ENCODE measurements at regions not wholly inside any gene's neighbourhood (a gene's known extent, or its start where the extent isn't known, plus 50 kb on each side); places are given as distances from the start of the nearest gene placed in this dataset.

- Histone ChIP-seq H3K36me3 (ENCODE audit: control insufficient read depth in 2 of 2, extremely low read depth in 1 of 2, insufficient read depth in 2 of 2, low read length in 2 of 2) (no peaks in the 10 kb centered on the region), H2AFZ (ENCODE audit: control insufficient read depth, low read length) (no peak overlapping the region), H3K4me1 (ENCODE audit: control insufficient read depth, extremely low read depth, insufficient read depth, low read length) (no peaks in the 10 kb centered on the region), H4K20me1 (ENCODE audit: control insufficient read depth, extremely low read depth, insufficient read depth, low read length) (no peaks in the 10 kb centered on the region), H3K9me1 (ENCODE audit: control insufficient read depth, extremely low read depth, insufficient read depth, low read length) (no peaks in the 10 kb centered on the region), H3K27ac (ENCODE audit: control insufficient read depth, insufficient read depth, low read length) (no peak overlapping the region), H3K9ac (ENCODE audit: control insufficient read depth, extremely low read depth, insufficient read depth, low read length) (no peak overlapping the region), H3K9me3 (ENCODE audit: control insufficient read depth, low read depth, low read length) (no peaks in the 10 kb centered on the region), H3K4me2 (ENCODE audit: control insufficient read depth, extremely low read depth, insufficient read depth, low read depth, low read length) (no peak overlapping the region), H3K27me3 (ENCODE audit: control insufficient read depth, extremely low read depth, insufficient read depth, low read length) (no peaks in the 10 kb centered on the region), H3K4me3 (ENCODE audit: control insufficient read depth in 2 of 3, extremely low read depth in 1 of 3, insufficient read depth in 2 of 3, low read depth in 1 of 3, low read length in 3 of 3) (no peak overlapping the region), H3K79me2 (ENCODE audit: control insufficient read depth, insufficient read depth, low read length) (no peaks in the 10 kb centered on the region)
- DNase-seq (ENCODE audit: low read depth, low spot score) (no peak), FAIRE-seq (no peak)
- dilution Hi-C loops (cut with MboI; ENCODE audit: extremely low pct_ligation_motif_present, low sequenced_read_pairs): no loop called here
- no peak for TF ChIP-seq EZH2 (IDR thresholded peaks at IDR 0.05; ENCODE audit: low read length)
- TF ChIP-seq, protein P1, sequence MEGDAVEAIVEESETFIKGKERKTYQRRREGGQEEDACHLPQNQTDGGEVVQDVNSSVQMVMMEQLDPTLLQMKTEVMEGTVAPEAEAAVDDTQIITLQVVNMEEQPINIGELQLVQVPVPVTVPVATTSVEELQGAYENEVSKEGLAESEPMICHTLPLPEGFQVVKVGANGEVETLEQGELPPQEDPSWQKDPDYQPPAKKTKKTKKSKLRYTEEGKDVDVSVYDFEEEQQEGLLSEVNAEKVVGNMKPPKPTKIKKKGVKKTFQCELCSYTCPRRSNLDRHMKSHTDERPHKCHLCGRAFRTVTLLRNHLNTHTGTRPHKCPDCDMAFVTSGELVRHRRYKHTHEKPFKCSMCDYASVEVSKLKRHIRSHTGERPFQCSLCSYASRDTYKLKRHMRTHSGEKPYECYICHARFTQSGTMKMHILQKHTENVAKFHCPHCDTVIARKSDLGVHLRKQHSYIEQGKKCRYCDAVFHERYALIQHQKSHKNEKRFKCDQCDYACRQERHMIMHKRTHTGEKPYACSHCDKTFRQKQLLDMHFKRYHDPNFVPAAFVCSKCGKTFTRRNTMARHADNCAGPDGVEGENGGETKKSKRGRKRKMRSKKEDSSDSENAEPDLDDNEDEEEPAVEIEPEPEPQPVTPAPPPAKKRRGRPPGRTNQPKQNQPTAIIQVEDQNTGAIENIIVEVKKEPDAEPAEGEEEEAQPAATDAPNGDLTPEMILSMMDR (optimal IDR thresholded peaks at IDR 0.05 in 1 of 3, IDR thresholded peaks at IDR 0.05 in 1 of 3, conservative IDR thresholded peaks at IDR 0.05 in 1 of 3; ENCODE audit: extremely low read depth in 1 of 3, insufficient read depth in 2 of 3, low read length in 3 of 3): no peak
Observed at GRCh38 chrX:123036401-123036800, 147.7 kb upstream of the GRIA3 start.

- Histone ChIP-seq H4K20me1 (ENCODE audit: control insufficient read depth, extremely low read depth, insufficient read depth, low read length) (no peaks in the 10 kb centered on the region), H3K4me2 (ENCODE audit: control insufficient read depth, extremely low read depth, insufficient read depth, low read depth, low read length) (no peak overlapping the region), H3K9me1 (ENCODE audit: control insufficient read depth, extremely low read depth, insufficient read depth, low read length) (no peaks in the 10 kb centered on the region), H2AFZ (ENCODE audit: control insufficient read depth, low read length) (no peak overlapping the region), H3K27ac (ENCODE audit: control insufficient read depth, insufficient read depth, low read length) (no peak overlapping the region), H3K36me3 (ENCODE audit: control insufficient read depth in 2 of 2, extremely low read depth in 1 of 2, insufficient read depth in 2 of 2, low read length in 2 of 2) (no peaks in the 10 kb centered on the region), H3K27me3 (ENCODE audit: control insufficient read depth, extremely low read depth, insufficient read depth, low read length) (no peaks in the 10 kb centered on the region), H3K4me1 (ENCODE audit: control insufficient read depth, extremely low read depth, insufficient read depth, low read length) (no peaks in the 10 kb centered on the region), H3K79me2 (ENCODE audit: control insufficient read depth, insufficient read depth, low read length) (no peaks in the 10 kb centered on the region), H3K9ac (ENCODE audit: control insufficient read depth, extremely low read depth, insufficient read depth, low read length) (no peak overlapping the region), H3K4me3 (ENCODE audit: control insufficient read depth in 2 of 3, extremely low read depth in 1 of 3, insufficient read depth in 2 of 3, low read depth in 1 of 3, low read length in 3 of 3) (no peak overlapping the region), H3K9me3 (ENCODE audit: control insufficient read depth, low read depth, low read length) (no peaks in the 10 kb centered on the region)
- FAIRE-seq (no peak), DNase-seq (ENCODE audit: low read depth, low spot score) (no peak)
- dilution Hi-C loops (cut with MboI; ENCODE audit: extremely low pct_ligation_motif_present, low sequenced_read_pairs): no loop called here
- TF ChIP-seq, protein P1 (optimal IDR thresholded peaks at IDR 0.05 in 1 of 3, IDR thresholded peaks at IDR 0.05 in 1 of 3, conservative IDR thresholded peaks at IDR 0.05 in 1 of 3; ENCODE audit: extremely low read depth in 1 of 3, insufficient read depth in 2 of 3, low read length in 3 of 3): no peak
- TF ChIP-seq EZH2 (IDR thresholded peaks at IDR 0.05; ENCODE audit: low read length): no peak
Observed at GRCh38 chrX:123049071-123049625, 134.9 kb upstream of the GRIA3 start.

Measured in keratinocyte (primary cell).